H4 (cell line): ENCODE measurements at regions not wholly inside any gene's neighbourhood (a gene's known extent, or its start where the extent isn't known, plus 50 kb on each side); places are given as distances from the start of the nearest gene placed in this dataset.
"Not testable (repeated sequence)": the region's sequence is repeated elsewhere in the genome, so short reads cannot be mapped to it uniquely, and the experiment has no call there.

Source experiments
- DNase-seq: peaks from one replicate; pipeline ENCODE4 v3.0.0-alpha.2; 2015; ENCODE audit warnings: low spot score

DNA sequence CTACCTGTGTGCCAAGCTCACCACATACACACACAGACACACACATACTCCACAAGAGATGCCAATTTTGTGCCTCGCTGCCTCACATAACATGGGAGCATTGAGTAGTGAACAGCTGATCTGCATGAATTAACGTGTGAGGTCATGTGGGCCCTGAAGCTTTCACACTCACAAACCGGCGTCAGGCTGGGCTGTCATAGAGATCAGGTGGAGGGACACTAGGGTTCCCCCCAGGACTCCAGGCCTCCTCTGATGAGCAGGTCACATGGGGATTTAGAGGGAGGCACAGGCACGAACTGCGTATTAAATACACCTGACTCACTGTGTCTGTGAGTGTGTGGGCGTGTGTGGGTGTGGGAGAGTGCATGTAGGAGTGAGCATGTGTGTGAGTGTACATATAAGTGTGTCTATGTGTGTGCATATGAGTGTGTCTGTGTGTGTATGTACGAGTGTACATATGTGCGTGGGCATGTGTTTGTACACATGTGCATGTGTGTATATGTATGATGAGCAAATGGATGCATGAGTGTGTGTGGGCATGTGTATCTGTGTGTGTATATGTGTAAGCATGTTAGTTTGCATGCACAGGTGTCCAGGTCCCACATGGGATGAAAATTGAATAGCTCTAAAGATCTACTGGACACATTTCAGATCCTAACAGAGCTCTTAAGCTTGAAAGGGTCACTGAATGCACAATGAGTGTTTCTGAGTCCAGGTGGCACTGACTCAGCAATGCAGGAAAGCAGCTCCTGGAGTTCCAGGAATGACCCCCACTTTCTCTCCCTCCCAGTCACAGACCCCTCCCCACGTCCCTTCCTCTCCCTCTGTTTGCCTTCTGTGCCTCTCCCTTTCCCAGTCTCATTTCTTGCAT, 336.6 kb downstream of the PREX1 start:
- no peak for DNase-seq

DNA sequence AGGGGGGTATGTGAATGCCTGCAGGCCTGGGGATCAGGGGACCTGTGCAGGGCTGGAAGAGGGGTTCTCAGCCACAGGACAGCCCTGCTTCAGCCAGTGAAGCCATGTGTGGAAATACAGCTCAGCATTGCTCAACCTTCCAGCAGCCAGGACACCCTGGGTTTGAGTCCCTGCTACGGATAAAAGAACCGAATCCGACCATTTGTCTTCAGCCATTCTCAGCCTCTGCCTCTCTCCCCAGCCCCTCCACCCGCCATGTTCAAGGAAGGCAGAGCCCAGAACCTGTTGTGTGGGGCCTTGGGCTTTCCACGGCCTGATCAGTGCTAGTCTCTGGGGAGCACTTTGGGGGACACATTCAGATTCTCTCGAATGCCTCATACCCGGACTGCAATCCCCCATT, 337.5 kb downstream of the PREX1 start:
- not testable (repeated sequence) for DNase-seq

- DNase-seq = no peak
These were observed 338.1 kb downstream of the PREX1 start for GRCh38 chr20:48489656-48490055.

- DNase-seq = no peak
These were observed 338.7 kb downstream of the PREX1 start for GRCh38 chr20:48489046-48489463.

DNA sequence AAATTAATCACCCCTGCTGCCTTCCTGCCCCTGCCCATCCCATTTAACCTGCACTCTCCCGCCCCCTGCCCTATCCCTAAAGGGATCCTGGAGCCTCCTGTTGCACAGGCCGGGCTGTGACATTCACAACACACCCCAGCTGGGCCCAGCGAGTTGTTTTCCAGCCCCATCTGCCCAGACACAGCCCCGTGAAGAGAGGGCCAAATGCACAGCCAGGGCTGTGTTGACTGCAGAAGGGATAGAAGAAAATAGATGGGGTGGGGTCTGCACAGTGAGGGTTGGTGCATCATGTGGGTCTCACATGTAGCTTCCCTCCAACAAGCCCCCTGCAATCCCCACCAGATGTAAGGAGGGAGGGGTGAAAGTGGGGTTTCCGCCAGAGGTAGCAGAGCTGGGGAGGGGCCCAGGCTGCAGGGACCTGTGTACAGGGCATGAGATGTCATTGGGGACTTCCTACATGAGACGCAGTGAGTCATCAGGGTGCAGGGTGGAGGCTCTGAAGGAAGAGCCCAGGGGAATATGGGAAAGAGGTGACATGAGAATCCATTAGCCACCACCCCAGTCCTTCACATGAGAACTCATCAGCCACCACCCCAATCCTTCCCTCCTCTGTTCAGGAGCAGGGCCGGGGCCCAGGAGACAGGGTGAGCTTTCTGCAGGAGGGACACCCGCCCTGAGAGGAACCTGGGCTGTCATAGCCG, 339.3 kb downstream of the PREX1 start:
- not testable (repeated sequence) for DNase-seq

DNA sequence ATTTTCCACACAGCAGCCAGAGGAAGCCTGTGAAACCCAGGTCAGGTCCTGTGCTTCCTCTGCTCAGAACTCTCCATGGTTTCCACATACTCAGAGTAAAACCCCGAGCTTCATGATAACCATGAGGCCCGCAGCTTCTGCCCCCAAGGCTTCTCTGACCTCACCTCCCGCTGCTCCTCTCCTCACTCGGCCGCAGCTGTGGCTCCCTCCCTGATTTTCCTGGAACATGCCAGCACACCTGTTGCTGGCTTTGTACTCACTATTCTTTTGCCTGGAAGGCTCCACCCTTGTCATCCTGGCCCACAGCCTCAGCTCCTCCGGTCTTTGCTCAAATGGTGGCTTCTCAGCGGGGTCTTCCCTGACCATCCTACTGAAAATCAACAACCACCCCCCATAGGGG, 341.7 kb downstream of the PREX1 start:
- no peak for DNase-seq

GRCh38 chr20:48485153-48485552, 342.6 kb downstream of the PREX1 start:
- not testable (repeated sequence) for DNase-seq

- DNase-seq = no peak
These were observed 344.3 kb downstream of the PREX1 start for GRCh38 chr20:48483334-48484066.

DNA sequence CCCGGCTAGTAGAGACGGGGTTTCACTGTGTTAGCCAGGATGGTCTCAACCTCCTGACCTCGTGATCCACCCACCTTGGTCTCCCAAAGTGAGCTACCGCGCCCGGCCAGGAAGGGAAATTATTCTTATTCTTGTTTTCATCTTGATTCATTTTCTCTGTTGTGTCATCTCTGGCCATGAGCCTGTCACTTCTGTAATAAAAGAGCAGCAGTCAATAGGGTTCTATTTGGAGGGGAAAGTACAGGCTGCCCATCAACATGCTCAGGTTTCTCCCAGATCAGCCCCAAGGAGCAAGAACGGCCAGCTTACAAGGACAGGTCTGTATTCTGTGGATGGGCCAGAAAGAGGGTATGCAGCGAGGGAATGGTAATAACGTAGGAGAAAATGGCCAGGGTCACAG, 345.0 kb downstream of the PREX1 start:
- no peak for DNase-seq

- DNase-seq = no peak
These were observed 347.5 kb downstream of the PREX1 start for GRCh38 chr20:48480216-48480772.

GRCh38 chr20:48478806-48479585, 348.8 kb downstream of the PREX1 start:
- no peak for DNase-seq

- DNase-seq = no peak
These were observed 349.4 kb downstream of the PREX1 start for GRCh38 chr20:48478370-48478769.

DNA sequence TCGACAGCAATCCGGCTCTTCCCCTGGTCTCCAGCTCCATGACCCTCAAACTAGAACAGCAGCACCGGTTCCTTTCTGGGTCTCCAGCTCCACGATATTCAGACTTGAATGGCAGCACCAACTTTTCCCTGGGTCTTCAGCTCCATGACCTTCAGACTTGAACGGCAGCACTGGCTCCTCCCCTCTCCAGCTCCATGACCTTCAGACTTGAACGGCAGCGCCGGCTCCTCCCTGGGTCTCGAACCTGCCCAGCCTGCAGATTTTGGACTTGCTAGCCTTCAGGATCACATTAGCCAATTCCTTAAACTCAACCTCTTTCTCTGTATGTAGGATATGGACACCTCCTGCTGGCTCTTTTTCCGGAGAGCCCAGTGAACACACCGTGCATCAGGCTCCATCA, 350.9 kb downstream of the PREX1 start:
- DNase-seq = no peak

- DNase-seq = no peak
These were observed 353.8 kb downstream of the PREX1 start for GRCh38 chr20:48474022-48474421.

DNA sequence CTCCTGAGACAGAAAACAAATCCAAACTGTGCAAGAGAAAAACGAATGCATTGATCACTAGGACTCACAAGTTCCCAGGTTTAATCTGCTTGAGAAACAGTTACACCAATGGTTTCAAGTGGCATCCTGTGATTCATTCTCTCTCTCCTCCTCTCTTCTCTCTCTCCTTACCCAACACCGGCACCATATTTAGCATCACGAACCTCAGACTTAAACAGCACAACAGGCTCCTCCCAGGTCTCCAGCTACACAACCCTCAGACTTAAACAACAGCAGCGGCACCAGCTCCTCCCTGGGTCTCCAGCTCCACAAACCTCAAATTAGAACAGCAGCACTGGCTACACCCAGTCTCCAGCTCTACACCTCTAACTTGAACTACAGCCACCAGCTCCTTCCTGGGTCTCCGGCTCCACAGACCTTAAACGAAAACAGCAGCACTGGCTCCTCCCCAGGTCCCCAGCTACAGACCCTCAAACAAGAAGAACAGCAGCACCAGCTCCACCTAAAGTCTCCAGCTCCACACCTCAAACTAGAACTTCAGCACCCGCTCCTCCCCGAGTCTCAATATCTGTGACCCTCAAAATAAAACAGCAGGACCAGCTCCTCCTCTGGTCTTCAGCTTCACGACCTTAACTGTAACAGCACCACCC, 355.9 kb downstream of the PREX1 start:
- DNase-seq = peak; percentile 36

- DNase-seq = no peak
These were observed 356.6 kb downstream of the PREX1 start for GRCh38 chr20:48471176-48471575.

DNA sequence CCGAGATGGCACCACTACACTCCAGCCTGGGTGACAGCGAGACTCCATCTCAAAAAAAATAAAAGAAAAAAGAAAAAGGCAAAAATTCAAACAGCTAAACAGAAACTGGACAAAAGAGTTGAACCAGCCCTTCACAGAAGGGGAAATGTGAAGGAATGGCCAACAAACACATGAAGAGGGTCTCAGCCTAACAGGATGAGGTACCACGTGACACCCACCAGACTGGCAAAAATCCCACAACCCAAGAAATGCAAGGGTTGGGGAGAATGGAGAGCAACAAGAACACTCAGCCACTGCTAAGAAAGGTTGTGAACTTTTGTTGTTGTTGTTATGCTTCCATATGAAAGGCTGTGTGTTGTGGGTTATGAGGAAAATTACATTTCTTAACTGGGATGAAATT, 357.7 kb downstream of the PREX1 start:
- no peak for DNase-seq

GRCh38 chr20:48469026-48469425, 358.8 kb downstream of the PREX1 start:
- no peak for DNase-seq

- DNase-seq = no peak
These were observed 359.2 kb downstream of the PREX1 start for GRCh38 chr20:48468571-48468970.

- peak; percentile 14 for DNase-seq
These were observed 360.2 kb downstream of the PREX1 start for GRCh38 chr20:48467622-48468021.

- no peak for DNase-seq
These were observed 362.5 kb downstream of the PREX1 start for GRCh38 chr20:48465271-48465670.
